Breast epithelium (tissue), 4 donors: ENCODE measurements at regions not wholly inside any gene's neighbourhood (a gene's known extent, or its start where the extent isn't known, plus 50 kb on each side); places are given as distances from the start of the nearest gene placed in this dataset.

ENCODE experiments used
- DNase-seq, 2 donors: peaks; one replicate each; pipeline ENCODE4 v3.0.0-alpha.2; 2019; ENCODE audit warnings: low spot score in 2 of 2
- H3K27ac ChIP-seq, 2 donors: fragments of 200-600 bp; sonication (generic) in 1 of 2; one replicate each; pipeline ENCODE4 v1.5.1; 2016 to 2019; ENCODE audit warnings: mild to moderate bottlenecking in 1 of 2
- H3K27me3 ChIP-seq, 2 donors: fragments of 200-600 bp; sonication (generic) in 1 of 2; one replicate each; pipeline versions ENCODE4 v1.5.1 to v1.6.0; 2017 to 2019; ENCODE audit warnings: control low read depth in 1 of 2, mild to moderate bottlenecking in 1 of 2
- H3K36me3 ChIP-seq: fragments of 200-600 bp; one replicate; pipeline ENCODE4 v1.5.1; 2019
- H3K4me1 ChIP-seq, 2 donors: fragments of 200-600 bp; sonication (generic); one replicate each; pipeline ENCODE4 v1.5.1; 2016 to 2019; ENCODE audit warnings: control low read depth in 1 of 2
- H3K4me3 ChIP-seq, 3 donors: fragments of 200-600 bp; sonication (generic); 1 replicate in 2 of 3; 2 replicates in 1 of 3; pipeline ENCODE4 v1.5.1; 2016 to 2019; ENCODE audit warnings: mild to moderate bottlenecking in 3 of 3, moderate library complexity in 2 of 3
- H3K9me3 ChIP-seq, 2 donors: fragments of 200-600 bp; sonication (generic) in 1 of 2; one replicate each; pipeline ENCODE4 v1.5.1; 2016 to 2019; ENCODE audit warnings: control low read depth in 1 of 2
- POLR2A ChIP-seq: fragments of 450-650 bp; IDR thresholded peaks from one replicate; pipeline ENCODE4 v1.6.1; 2016; ENCODE audit warnings: antibody characterized with exemption, mild to moderate bottlenecking, moderate library complexity
- POLR2AphosphoS5 ChIP-seq, 3 donors: sonication (generic); formaldehyde crosslinking; IDR thresholded peaks; one replicate each; pipeline ENCODE4 v1.6.1; 2017; ENCODE audit warnings: antibody characterized with exemption in 3 of 3
- intact Hi-C: fragments of 100-400 bp; cut with DNase I; formaldehyde crosslinking; loops from one replicate; pipeline ENCODE4 v1.15.1; 2023; ENCODE audit warnings: low total_unique reads
- TF ChIP-seq, protein P1 (sequence below), 3 donors: fragments of 450-650 bp; IDR thresholded peaks; one replicate each; pipeline ENCODE4 v1.5.1; 2016 to 2017; ENCODE audit warnings: antibody characterized with exemption in 3 of 3, mild to moderate bottlenecking in 3 of 3, moderate library complexity in 3 of 3

GRCh38 chr10:10196701-10197100, 821.0 kb upstream of the CELF2 start:
- no peak for DNase-seq
- no peaks in the 10 kb centered on the region for H3K9me3 ChIP-seq
- H3K27ac ChIP-seq = no peak overlapping the region
- TF ChIP-seq POLR2A (no peak), POLR2AphosphoS5 (IDR thresholded peaks at IDR 0.05) (no peak)
- TF ChIP-seq, protein P1, sequence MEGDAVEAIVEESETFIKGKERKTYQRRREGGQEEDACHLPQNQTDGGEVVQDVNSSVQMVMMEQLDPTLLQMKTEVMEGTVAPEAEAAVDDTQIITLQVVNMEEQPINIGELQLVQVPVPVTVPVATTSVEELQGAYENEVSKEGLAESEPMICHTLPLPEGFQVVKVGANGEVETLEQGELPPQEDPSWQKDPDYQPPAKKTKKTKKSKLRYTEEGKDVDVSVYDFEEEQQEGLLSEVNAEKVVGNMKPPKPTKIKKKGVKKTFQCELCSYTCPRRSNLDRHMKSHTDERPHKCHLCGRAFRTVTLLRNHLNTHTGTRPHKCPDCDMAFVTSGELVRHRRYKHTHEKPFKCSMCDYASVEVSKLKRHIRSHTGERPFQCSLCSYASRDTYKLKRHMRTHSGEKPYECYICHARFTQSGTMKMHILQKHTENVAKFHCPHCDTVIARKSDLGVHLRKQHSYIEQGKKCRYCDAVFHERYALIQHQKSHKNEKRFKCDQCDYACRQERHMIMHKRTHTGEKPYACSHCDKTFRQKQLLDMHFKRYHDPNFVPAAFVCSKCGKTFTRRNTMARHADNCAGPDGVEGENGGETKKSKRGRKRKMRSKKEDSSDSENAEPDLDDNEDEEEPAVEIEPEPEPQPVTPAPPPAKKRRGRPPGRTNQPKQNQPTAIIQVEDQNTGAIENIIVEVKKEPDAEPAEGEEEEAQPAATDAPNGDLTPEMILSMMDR (IDR thresholded peaks at IDR 0.05) = no peak
- no peak overlapping the region for H3K4me3 ChIP-seq
- H3K4me1 ChIP-seq = no peaks in the 10 kb centered on the region
- H3K27me3 ChIP-seq = no peaks in the 10 kb centered on the region
- H3K36me3 ChIP-seq = no peaks in the 10 kb centered on the region
- intact Hi-C loops = no loop called here

- H3K9me3 ChIP-seq = no peaks in the 10 kb centered on the region
- H3K4me3 ChIP-seq = no peak overlapping the region
- no peak overlapping the region for H3K27ac ChIP-seq
- H3K4me1 ChIP-seq = no peaks in the 10 kb centered on the region
- no peak for TF ChIP-seq POLR2A
- TF ChIP-seq, protein P1 (IDR thresholded peaks at IDR 0.05) = no peak
- no peak for TF ChIP-seq POLR2AphosphoS5 (IDR thresholded peaks at IDR 0.05)
- no peak for DNase-seq
- H3K27me3 ChIP-seq = no peaks in the 10 kb centered on the region
- H3K36me3 ChIP-seq = no peaks in the 10 kb centered on the region
- intact Hi-C loops = no loop called here
Observed at GRCh38 chr10:10197423-10197822, 820.2 kb upstream of the CELF2 start.

- H3K27me3 ChIP-seq = no peaks in the 10 kb centered on the region
- TF ChIP-seq, protein P1 (IDR thresholded peaks at IDR 0.05) = no peak
- no peak for TF ChIP-seq POLR2A
- no peak for DNase-seq
Observed at GRCh38 chr10:10198363-10198762, 819.3 kb upstream of the CELF2 start.

DNA sequence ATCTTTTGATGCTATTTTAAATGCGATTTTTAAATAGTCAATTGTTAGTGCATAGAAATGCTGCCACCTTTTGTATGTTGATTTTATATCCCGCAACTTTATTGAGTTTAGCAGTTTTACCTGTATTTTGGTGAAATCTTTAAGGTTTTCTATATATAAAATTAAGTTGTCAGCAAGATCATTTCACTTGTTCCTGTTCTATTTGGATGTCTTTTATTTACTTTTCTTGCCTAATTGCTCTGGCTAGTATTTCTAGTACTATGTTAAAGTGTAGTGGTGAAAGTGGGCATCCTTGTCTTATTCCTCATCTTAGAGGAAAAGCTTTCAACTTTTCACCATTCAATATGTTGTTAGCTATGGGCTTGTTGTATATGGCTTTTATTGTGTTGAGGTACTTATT, 813.3 kb upstream of the CELF2 start:
- peaks cover 0 to 20% of the 10 kb centered on the region in 2 donors for H3K9me3 ChIP-seq
- no peaks in the 10 kb centered on the region for H3K27me3 ChIP-seq
- no peak for DNase-seq
- TF ChIP-seq POLR2A = no peak
- TF ChIP-seq, protein P1 (IDR thresholded peaks at IDR 0.05) = no peak
- TF ChIP-seq POLR2AphosphoS5 (IDR thresholded peaks at IDR 0.05) = no peak
- no peak overlapping the region for H3K27ac ChIP-seq
- no peaks in the 10 kb centered on the region for H3K4me1 ChIP-seq
- intact Hi-C loops = no loop called here
- no peak overlapping the region for H3K4me3 ChIP-seq
- H3K36me3 ChIP-seq = no peaks in the 10 kb centered on the region

More at GRCh38 chr10:10198363-10198762, 819.3 kb upstream of the CELF2 start:
- intact Hi-C loops = no loop called here
- H3K9me3 ChIP-seq = peaks cover 0 to 4% of the 10 kb centered on the region in 2 donors
- H3K4me3 ChIP-seq = no peak overlapping the region
- H3K4me1 ChIP-seq = no peaks in the 10 kb centered on the region
- no peak overlapping the region for H3K27ac ChIP-seq
- no peaks in the 10 kb centered on the region for H3K36me3 ChIP-seq

GRCh38 chr10:10205906-10206305, 811.8 kb upstream of the CELF2 start:
- TF ChIP-seq, protein P1 (IDR thresholded peaks at IDR 0.05) = no peak
- TF ChIP-seq POLR2AphosphoS5 (IDR thresholded peaks at IDR 0.05) (no peak), POLR2A (no peak)
- H3K9me3 ChIP-seq = peaks cover 0 to 20% of the 10 kb centered on the region in 2 donors
- H3K27me3 ChIP-seq = no peaks in the 10 kb centered on the region
- H3K4me1 ChIP-seq = no peaks in the 10 kb centered on the region
- no peak overlapping the region for H3K4me3 ChIP-seq
- intact Hi-C loops = no loop called here
- no peaks in the 10 kb centered on the region for H3K36me3 ChIP-seq
- no peak for DNase-seq
- H3K27ac ChIP-seq = no peak overlapping the region
